ENCODE measurements at regions not wholly inside any gene's neighbourhood (a gene's known extent, or its start where the extent isn't known, plus 50 kb on each side); places are given as distances from the start of the nearest gene placed in this dataset.

DNA sequence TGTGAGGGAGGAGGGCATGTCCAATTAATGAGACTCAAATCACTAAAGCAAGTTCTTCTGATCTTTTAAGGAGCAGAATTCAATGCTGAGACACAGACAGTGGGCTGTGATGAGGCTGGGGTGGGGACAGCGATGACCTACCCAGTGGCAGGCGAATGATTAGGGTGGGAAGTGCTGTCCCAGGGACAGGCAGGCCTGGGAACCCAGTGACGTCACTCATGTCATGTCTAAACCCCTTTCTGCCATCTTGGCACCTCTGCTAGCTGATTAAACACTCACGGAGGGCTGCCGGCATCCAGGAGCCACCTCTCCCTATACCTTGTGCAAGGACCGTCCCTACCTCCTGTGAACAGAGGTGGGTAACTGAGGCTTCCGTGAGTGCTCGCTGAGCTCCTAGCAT lies 1235.2 kb downstream of the TBC1D22A start:
- Histone ChIP-seq H3K4me3 (replicated peaks; ENCODE audit: insufficient read depth, low read length) (no peak overlapping the region), H3K27ac (replicated peaks) (no peak overlapping the region), H3K27me3 (ENCODE audit: insufficient read depth, poor library complexity, severe bottlenecking) (no peaks in the 10 kb centered on the region)
- DNase-seq (ENCODE audit: low read depth in 1 of 2, low spot score in 1 of 2): no peak
- no peak for TF ChIP-seq GABPA (IDR thresholded peaks at IDR 0.05; ENCODE audit: low read depth)
- no peak for TF ChIP-seq SPI1 (IDR thresholded peaks at IDR 0.05; ENCODE audit: borderline replicate concordance, low read depth)
- no peak for TF ChIP-seq REST (IDR thresholded peaks at IDR 0.05; ENCODE audit: insufficient replicate concordance, low read depth)
- TF ChIP-seq CTCF (IDR thresholded peaks at IDR 0.05; ENCODE audit: insufficient read depth, low read length): no peak
- no peak for TF ChIP-seq POLR2AphosphoS5 (IDR thresholded peaks at IDR 0.05; ENCODE audit: low read depth)

DNA sequence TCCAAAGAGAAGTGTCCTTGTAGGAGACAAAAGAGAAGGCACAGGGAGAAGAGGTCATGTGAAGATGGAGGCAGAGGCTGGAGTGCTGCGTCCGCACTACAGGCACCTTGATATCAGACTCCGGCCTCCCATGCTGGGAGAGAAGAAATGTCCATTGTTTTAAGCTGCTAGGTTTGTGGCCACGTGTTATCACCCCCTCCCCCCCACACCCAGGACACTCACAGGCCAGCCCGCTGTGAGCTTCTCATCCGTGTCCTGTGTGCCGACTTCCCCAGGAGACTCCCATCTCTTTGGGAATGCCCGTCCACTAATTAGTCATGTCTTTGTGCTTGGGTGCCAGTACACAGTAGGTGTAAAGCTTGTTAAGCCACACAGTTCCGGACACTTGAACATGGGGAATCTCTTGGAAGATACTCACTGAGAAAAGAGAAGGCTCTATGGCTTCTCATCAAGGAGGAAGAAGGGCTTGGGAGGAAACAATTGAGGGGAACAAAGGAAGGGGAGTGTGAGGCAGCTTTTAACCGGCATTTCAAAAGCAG lies 1234.7 kb downstream of the TBC1D22A start:
- no peak overlapping the region for H3K27ac ChIP-seq (replicated peaks)
- TF ChIP-seq GABPA (IDR thresholded peaks at IDR 0.05; ENCODE audit: low read depth) (no peak), POLR2AphosphoS5 (IDR thresholded peaks at IDR 0.05; ENCODE audit: low read depth) (no peak), SPI1 (IDR thresholded peaks at IDR 0.05; ENCODE audit: borderline replicate concordance, low read depth) (no peak), CTCF (IDR thresholded peaks at IDR 0.05; ENCODE audit: insufficient read depth, low read length) (no peak), REST (IDR thresholded peaks at IDR 0.05; ENCODE audit: insufficient replicate concordance, low read depth) (no peak)
- no peak overlapping the region for H3K4me3 ChIP-seq (replicated peaks; ENCODE audit: insufficient read depth, low read length)
- DNase-seq (ENCODE audit: low read depth in 1 of 2, low spot score in 1 of 2): no peak
- H3K27me3 ChIP-seq (ENCODE audit: insufficient read depth, poor library complexity, severe bottlenecking): no peaks in the 10 kb centered on the region

DNA sequence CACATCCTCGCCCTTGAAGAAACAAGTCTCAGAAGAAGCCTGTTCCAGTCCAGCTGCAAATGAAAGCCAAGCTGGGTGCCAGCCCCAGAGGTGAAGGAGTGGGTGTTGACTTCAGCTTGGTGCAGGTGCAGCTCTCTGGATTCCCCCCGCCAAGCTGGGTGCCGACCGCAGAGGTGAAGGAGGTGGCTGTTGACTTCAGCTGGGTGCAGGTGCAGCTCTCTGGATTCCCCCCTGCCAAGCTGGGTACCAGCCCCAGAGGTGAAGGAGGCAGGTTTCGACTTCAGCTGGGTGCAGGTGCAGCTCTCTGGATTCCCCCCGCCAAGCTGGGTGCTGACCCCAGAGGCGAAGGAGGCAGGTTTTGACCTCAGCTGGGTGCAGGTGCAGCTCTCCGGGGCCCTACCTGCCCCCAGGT lies 1234.0 kb downstream of the TBC1D22A start:
- no peak for DNase-seq (ENCODE audit: low read depth in 1 of 2, low spot score in 1 of 2)
- no peak for TF ChIP-seq POLR2AphosphoS5 (IDR thresholded peaks at IDR 0.05; ENCODE audit: low read depth)
- TF ChIP-seq REST (IDR thresholded peaks at IDR 0.05; ENCODE audit: insufficient replicate concordance, low read depth): no peak
- H3K27ac ChIP-seq (replicated peaks): no peak overlapping the region
- no peak overlapping the region for H3K4me3 ChIP-seq (replicated peaks; ENCODE audit: insufficient read depth, low read length)
- H3K27me3 ChIP-seq (ENCODE audit: insufficient read depth, poor library complexity, severe bottlenecking): no peaks in the 10 kb centered on the region

Data from HL-60 (cell line).